PC-3 (cell line): ENCODE measurements at regions not wholly inside any gene's neighbourhood (a gene's known extent, or its start where the extent isn't known, plus 50 kb on each side); places are given as distances from the start of the nearest gene placed in this dataset.

Experiments
- ATAC-seq: fragments of 200-7000 bp; cut with Tn5 transposase; 2 replicates; pipeline ENCODE4 v1.9.1; 2020; ENCODE audit warnings: mild to moderate bottlenecking, moderate library complexity
- BruUV-seq: library from RNA; stranded (reverse); fragments of 400-500 nt; replicated peaks from 2 replicates; lab custom pipeline; 2021; lab: Mats Ljungman, UMichigan
- CTCF ChIA-PET: fragments of 300-600 bp; sonication (Branson Sonifier 250); formaldehyde crosslinking; loops from one replicate; lab custom pipeline; 2022; ENCODE audit warnings: antibody characterized with exemption; lab: Charles Lee
- POLR2A ChIA-PET: fragments of 300-600 bp; sonication (Branson Sonifier 250); formaldehyde crosslinking; loops from one replicate; lab custom pipeline; 2022; ENCODE audit warnings: antibody characterized with exemption; ENCODE audit not compliant: unreplicated experiment; lab: Charles Lee
- DNase-seq: peaks from one replicate; pipeline ENCODE4 v3.0.0-alpha.2; 2015
- H2AFZ ChIP-seq: fragments of 300-600 bp; sonication (generic); 2 replicates; pipeline ENCODE4 v1.6.0; 2016; ENCODE audit warnings: antibody characterized with exemption, low read length
- H3F3A ChIP-seq: fragments of 300-600 bp; sonication (generic); one replicate; pipeline ENCODE4 v1.6.0; 2017; ENCODE audit warnings: antibody characterized with exemption, low read length, control low read depth, mild to moderate bottlenecking; ENCODE audit not compliant: unreplicated experiment
- H3K27ac ChIP-seq: fragments of 300-600 bp; sonication (generic); 2 replicates; pipeline ENCODE4 v1.5.1; 2016; ENCODE audit warnings: mild to moderate bottlenecking, low read length
- H3K27me3 ChIP-seq: fragments of 300-600 bp; sonication (generic); 2 replicates; pipeline ENCODE4 v1.6.1; 2016; ENCODE audit warnings: low read length, mixed read lengths
- H3K36me3 ChIP-seq: fragments of 300-600 bp; sonication (generic); 2 replicates; pipeline ENCODE4 v1.6.1; 2016; ENCODE audit warnings: low read depth, mixed run types, low read length, mixed read lengths
- H3K4me1 ChIP-seq: fragments of 300-600 bp; sonication (generic); 2 replicates; pipeline ENCODE4 v1.5.1; 2016; ENCODE audit warnings: low read length; ENCODE audit not compliant: insufficient read depth
- H3K4me2 ChIP-seq: fragments of 300-600 bp; sonication (generic); 2 replicates; pipeline ENCODE4 v1.6.0; 2016; ENCODE audit warnings: low read length
- H3K4me3 ChIP-seq: fragments of 300-600 bp; sonication (generic); 2 replicates; pipeline ENCODE4 v1.5.1; 2016; ENCODE audit warnings: mild to moderate bottlenecking, low read length, mixed read lengths
- H3K79me2 ChIP-seq: fragments of 300-600 bp; sonication (generic); 2 replicates; pipeline ENCODE4 v1.6.1; 2017; ENCODE audit warnings: low read length, mixed read lengths
- H3K9ac ChIP-seq: fragments of 300-600 bp; sonication (generic); 2 replicates; pipeline ENCODE4 v1.6.0; 2016; ENCODE audit warnings: mild to moderate bottlenecking, low read length
- H3K9me2 ChIP-seq: fragments of 300-600 bp; sonication (generic); replicated peaks from 2 replicates; pipeline ENCODE4 v1.6.1; 2016; ENCODE audit warnings: mixed run types, low read length, mixed read lengths
- H3K9me3 ChIP-seq: fragments of 300-600 bp; sonication (generic); 2 replicates; pipeline ENCODE4 v1.6.1; 2016; ENCODE audit warnings: low read length, mixed read lengths
- H4K20me1 ChIP-seq: fragments of 300-600 bp; sonication (generic); 2 replicates; pipeline ENCODE4 v1.6.1; 2016; ENCODE audit warnings: low read length, mixed read lengths
- CTCF ChIP-seq: fragments of 300-600 bp; sonication (generic); conservative IDR thresholded peaks from 2 replicates; pipeline ENCODE4 v1.5.1; 2017; ENCODE audit warnings: antibody characterized with exemption, low read depth, mild to moderate bottlenecking, low read length
- EZH2 ChIP-seq: fragments of 300-600 bp; sonication (generic); IDR thresholded peaks from one replicate; pipeline ENCODE4 v1.6.1; 2017; ENCODE audit warnings: antibody characterized with exemption, mild to moderate bottlenecking, low read length; ENCODE audit not compliant: unreplicated experiment
- EZH2phosphoT487 ChIP-seq: fragments of 300-600 bp; sonication (generic); IDR thresholded peaks from 2 replicates; pipeline ENCODE4 v1.6.1; 2018; ENCODE audit warnings: mild to moderate bottlenecking, antibody characterized with exemption, low read length, borderline replicate concordance
- intact Hi-C: fragments of 100-400 bp; cut with micrococcal nuclease; formaldehyde crosslinking; loops from 2 replicates; pipeline ENCODE4 v1.9.0; 2023

- ATAC-seq (no peak), DNase-seq (no peak)
- Histone ChIP-seq H3K79me2 (no peaks in the 10 kb centered on the region), H3K27ac (no peak overlapping the region), H2AFZ (no peak overlapping the region), H3K9me2 (no peaks in the 10 kb centered on the region), H3K9ac (no peak overlapping the region), H3K4me2 (no peak overlapping the region), H3K27me3 (no peaks in the 10 kb centered on the region), H3F3A (no peaks in the 10 kb centered on the region), H4K20me1 (no peaks in the 10 kb centered on the region), H3K36me3 (no peaks in the 10 kb centered on the region), H3K4me1 (no peaks in the 10 kb centered on the region), H3K9me3 (no peaks in the 10 kb centered on the region), H3K4me3 (no peak overlapping the region)
- BruUV-seq = no TSS peak
- intact Hi-C loops = no loop called here
- ChIA-PET CTCF (no interaction called here), POLR2A (no interaction called here)
- TF ChIP-seq EZH2phosphoT487 = no peak
- TF ChIP-seq EZH2 = no peak
- no peak for TF ChIP-seq CTCF
These were observed 244.0 kb downstream of the THBS2 start for GRCh38 chr6:169009628-169010027.

- H3K9me3 ChIP-seq = no peaks in the 10 kb centered on the region
- no peaks in the 10 kb centered on the region for H3K4me1 ChIP-seq
- BruUV-seq = no TSS peak
- no peaks in the 10 kb centered on the region for H3K36me3 ChIP-seq
- CTCF ChIA-PET = no interaction called here
- H3K27ac ChIP-seq = no peak overlapping the region
- DNase-seq (no peak), ATAC-seq (no peak)
- POLR2A ChIA-PET = no interaction called here
- no peaks in the 10 kb centered on the region for H3K79me2 ChIP-seq
- H3K27me3 ChIP-seq = no peaks in the 10 kb centered on the region
- TF ChIP-seq EZH2phosphoT487 (no peak), EZH2 (no peak), CTCF (no peak)
- H3K9ac ChIP-seq = no peak overlapping the region
- H3F3A ChIP-seq = no peaks in the 10 kb centered on the region
- H3K4me3 ChIP-seq = no peak overlapping the region
- H3K4me2 ChIP-seq = no peak overlapping the region
- no peaks in the 10 kb centered on the region for H3K9me2 ChIP-seq
- no peak overlapping the region for H2AFZ ChIP-seq
- H4K20me1 ChIP-seq = no peaks in the 10 kb centered on the region
- intact Hi-C loops = no loop called here
These were observed 244.9 kb downstream of the THBS2 start for GRCh38 chr6:169008641-169009257.

GRCh38 chr6:169005166-169005565 is 248.5 kb downstream of the THBS2 start:
- CTCF ChIA-PET = no interaction called here
- no peaks in the 10 kb centered on the region for H3K9me2 ChIP-seq
- no peak overlapping the region for H3K4me2 ChIP-seq
- H2AFZ ChIP-seq = no peak overlapping the region
- H3K27me3 ChIP-seq = no peaks in the 10 kb centered on the region
- intact Hi-C loops = no loop called here
- POLR2A ChIA-PET = no interaction called here
- no peaks in the 10 kb centered on the region for H3K4me1 ChIP-seq
- no peaks in the 10 kb centered on the region for H3K36me3 ChIP-seq
- no peaks in the 10 kb centered on the region for H3F3A ChIP-seq
- H3K4me3 ChIP-seq = no peak overlapping the region
- H3K27ac ChIP-seq = no peak overlapping the region
- H3K9ac ChIP-seq = no peak overlapping the region
- no peaks in the 10 kb centered on the region for H3K9me3 ChIP-seq
- ATAC-seq = no peak
- BruUV-seq = no TSS peak
- H3K79me2 ChIP-seq = no peaks in the 10 kb centered on the region
- no peak for DNase-seq
- no peaks in the 10 kb centered on the region for H4K20me1 ChIP-seq
- no peak for TF ChIP-seq EZH2phosphoT487
- no peak for TF ChIP-seq EZH2
- TF ChIP-seq CTCF = no peak
